Endodermal cell (in vitro differentiated cells): ENCODE measurements at regions not wholly inside any gene's neighbourhood (a gene's known extent, or its start where the extent isn't known, plus 50 kb on each side); places are given as distances from the start of the nearest gene placed in this dataset.
A peak's percentile ranks its signal among the peaks of the same experiment; 100 is the strongest.

Experiments used
- DNase-seq: peaks from one replicate; pipeline ENCODE4 v3.0.0-alpha.2; 2017
- H3K27ac ChIP-seq: 2 replicates; pipeline ENCODE4 v1.5.1; 2013; ENCODE audit warnings: mild to moderate bottlenecking, low read depth, low read length, moderate library complexity
- H3K27me3 ChIP-seq: 2 replicates; pipeline ENCODE4 v1.6.1; 2013; ENCODE audit warnings: mild to moderate bottlenecking, low read length, moderate library complexity; ENCODE audit not compliant: insufficient read depth, control insufficient read depth, poor library complexity, severe bottlenecking
- H3K36me3 ChIP-seq: 2 replicates; pipeline ENCODE4 v1.7.0; 2013; ENCODE audit warnings: mild to moderate bottlenecking, low read length, moderate library complexity; ENCODE audit not compliant: control insufficient read depth, insufficient read depth
- H3K4me1 ChIP-seq: one replicate; pipeline ENCODE4 v1.7.0; 2013; ENCODE audit warnings: low read length; ENCODE audit not compliant: control insufficient read depth, insufficient read depth
- H3K4me3 ChIP-seq: 2 replicates; pipeline ENCODE4 v1.5.1; 2013; ENCODE audit warnings: mild to moderate bottlenecking, low read length, moderate library complexity
- H3K9ac ChIP-seq: 2 replicates; pipeline ENCODE4 v1.6.1; 2013; ENCODE audit warnings: mild to moderate bottlenecking, low read length, moderate library complexity; ENCODE audit not compliant: poor library complexity, severe bottlenecking; ENCODE audit errors: extremely low read depth
- H3K9me3 ChIP-seq: 2 replicates; pipeline ENCODE4 v1.6.1; 2013; ENCODE audit warnings: mild to moderate bottlenecking, low read length, moderate library complexity; ENCODE audit not compliant: control insufficient read depth
- H3K27ac Mint-ChIP-seq: 2 replicates; pipeline ENCODE4 v1.8.0; 2020; ENCODE audit warnings: mixed read lengths
- H3K27me3 Mint-ChIP-seq: 2 replicates; pipeline ENCODE4 v1.8.0; 2021; ENCODE audit warnings: mild to moderate bottlenecking, mixed read lengths; ENCODE audit not compliant: insufficient read depth
- H3K36me3 Mint-ChIP-seq: 2 replicates; pipeline ENCODE4 v1.8.0; 2020; ENCODE audit warnings: low read depth, mixed read lengths
- H3K4me1 Mint-ChIP-seq: 2 replicates; pipeline ENCODE4 v1.8.0; 2020; ENCODE audit warnings: mixed read lengths
- H3K4me3 Mint-ChIP-seq: 2 replicates; pipeline ENCODE4 v1.8.0; 2020; ENCODE audit warnings: mild to moderate bottlenecking, moderate library complexity, mixed read lengths
- H3K9me3 Mint-ChIP-seq: 2 replicates; pipeline ENCODE4 v1.8.0; 2020; ENCODE audit warnings: mild to moderate bottlenecking, mixed read lengths
- CTCF ChIP-seq: fragments of 200-600 bp; sonication (generic); conservative IDR thresholded peaks from 2 replicates; pipeline ENCODE4 v1.5.0; 2021; ENCODE audit warnings: antibody characterized with exemption, mild to moderate bottlenecking
- WGBS, 2 experiments: methylation state at CpG; one replicate each; pipeline versions ENCODE4 v1.1.5 to v1.1.7; 2013; ENCODE audit warnings: missing lambda C conversion rate in 2 of 2, mixed read lengths in 1 of 2; ENCODE audit not compliant: insufficient coverage in 1 of 2, insufficient read length in 1 of 2; 5-methylcytosine and 5-hydroxymethylcytosine counted together

GRCh38 chr4:128363966-128364365 is 76.4 kb upstream of the PGRMC2 start:
- H3K27ac Mint-ChIP-seq = no peak overlapping the region
- Histone ChIP-seq H3K27ac (no peak overlapping the region), H3K36me3 (no peaks in the 10 kb centered on the region), H3K4me3 (peak overlapping the region; percentile 31), H3K4me1 (peaks cover 3% of the 10 kb centered on the region), H3K27me3 (no peaks in the 10 kb centered on the region), H3K9me3 (peaks cover 21% of the 10 kb centered on the region), H3K9ac (no peak overlapping the region)
- no peak for TF ChIP-seq CTCF
- 92% methylated on average over 6 of the region's 6 CpGs for WGBS, 2 experiments
- no peak for DNase-seq
- no peak overlapping the region for H3K4me3 Mint-ChIP-seq
- peaks cover 1% of the 10 kb centered on the region for H3K4me1 Mint-ChIP-seq
- H3K9me3 Mint-ChIP-seq = peaks cover 13% of the 10 kb centered on the region
- H3K27me3 Mint-ChIP-seq = peaks cover 2% of the 10 kb centered on the region
- peaks cover 7% of the 10 kb centered on the region for H3K36me3 Mint-ChIP-seq

GRCh38 chr4:128362760-128363159 is 75.1 kb upstream of the PGRMC2 start:
- H3K27ac ChIP-seq = no peak overlapping the region
- no peak overlapping the region for H3K4me3 ChIP-seq
- H3K4me3 Mint-ChIP-seq = no peak overlapping the region
- peaks cover 20% of the 10 kb centered on the region for H3K9me3 ChIP-seq
- DNase-seq = no peak
- TF ChIP-seq CTCF = no peak
- no peak overlapping the region for H3K27ac Mint-ChIP-seq
- 60 to 100% methylated on average over 1 of the region's 1 CpG for WGBS, 2 experiments
- no peaks in the 10 kb centered on the region for H3K36me3 Mint-ChIP-seq
- peaks cover 1% of the 10 kb centered on the region for H3K4me1 Mint-ChIP-seq
- H3K9me3 Mint-ChIP-seq = peaks cover 9% of the 10 kb centered on the region
- no peak overlapping the region for H3K9ac ChIP-seq
- no peaks in the 10 kb centered on the region for H3K27me3 ChIP-seq
- H3K4me1 ChIP-seq = peaks cover 3% of the 10 kb centered on the region
- peaks cover 4% of the 10 kb centered on the region for H3K27me3 Mint-ChIP-seq
- no peaks in the 10 kb centered on the region for H3K36me3 ChIP-seq

GRCh38 chr4:128359422-128359821 is 71.8 kb upstream of the PGRMC2 start:
- Histone ChIP-seq H3K4me1 (no peaks in the 10 kb centered on the region), H3K9ac (no peak overlapping the region), H3K27ac (no peak overlapping the region), H3K4me3 (no peak overlapping the region), H3K9me3 (peaks cover 24% of the 10 kb centered on the region), H3K36me3 (no peaks in the 10 kb centered on the region), H3K27me3 (no peaks in the 10 kb centered on the region)
- Mint-ChIP-seq H3K27ac (no peak overlapping the region), H3K36me3 (peaks cover 3% of the 10 kb centered on the region), H3K27me3 (peaks cover 8% of the 10 kb centered on the region), H3K4me1 (peaks cover 12% of the 10 kb centered on the region), H3K4me3 (no peak overlapping the region), H3K9me3 (peaks cover 17% of the 10 kb centered on the region)
- no peak for DNase-seq
- WGBS, 2 experiments = 80 to 94% methylated on average over 1 to 2 of the region's 2 CpGs
- TF ChIP-seq CTCF = no peak
